Psoas muscle (tissue), 7 donors: ENCODE measurements at regions not wholly inside any gene's neighbourhood (a gene's known extent, or its start where the extent isn't known, plus 50 kb on each side); places are given as distances from the start of the nearest gene placed in this dataset.

Experiments used
- ATAC-seq, 4 donors: fragments of 200-7000 bp; cut with Tn5 transposase; one replicate each; pipeline ENCODE4 v1.9.1; 2020; ENCODE audit warnings: moderate library complexity in 3 of 4, mild to moderate bottlenecking in 2 of 4
- DNase-seq, 2 donors: peaks; one replicate each; pipeline ENCODE4 v3.0.0-alpha.2; 2020
- H3K27ac ChIP-seq: fragments of 200-600 bp; one replicate; pipeline ENCODE4 v1.8.0; 2022
- H3K27me3 ChIP-seq, 3 donors: fragments of 200-600 bp in 1 of 3; one replicate each; pipeline versions ENCODE4 v1.6.1 to v1.8.0; 2013 to 2022; ENCODE audit warnings: low read length in 2 of 3, mild to moderate bottlenecking in 2 of 3, moderate library complexity in 1 of 3; ENCODE audit not compliant: insufficient read depth in 3 of 3
- H3K36me3 ChIP-seq, 2 donors: fragments of 200-600 bp in 1 of 2; one replicate each; pipeline versions ENCODE4 v1.6.1 to v1.8.0; 2013 to 2022; ENCODE audit warnings: low read depth in 1 of 2, mild to moderate bottlenecking in 1 of 2, moderate library complexity in 1 of 2; ENCODE audit not compliant: insufficient read depth in 1 of 2
- H3K4me1 ChIP-seq: fragments of 200-600 bp; one replicate; pipeline ENCODE4 v1.8.0; 2022
- H3K4me3 ChIP-seq: fragments of 200-600 bp; one replicate; pipeline ENCODE4 v1.8.0; 2022; ENCODE audit warnings: mild to moderate bottlenecking
- H3K9me3 ChIP-seq: fragments of 200-600 bp; one replicate; pipeline ENCODE4 v1.8.0; 2022
- WGBS, 3 donors: extraction: QIAGEN DNeasy Blood & Tissue Kit; methylation state at CpG; one replicate each; pipeline versions ENCODE4 v1.1.6 to v1.1.7; 2013; 5-methylcytosine and 5-hydroxymethylcytosine counted together
- intact Hi-C, 2 donors: fragments of 100-400 bp; cut with DNase I; formaldehyde crosslinking; loops; one replicate each; pipeline versions ENCODE4 v1.11.0 to v1.14.2; 2022
- TF ChIP-seq, protein P1 (sequence below): fragments of 200-600 bp; IDR thresholded peaks from one replicate; pipeline ENCODE4 v1.8.0; 2022; ENCODE audit warnings: antibody characterized with exemption
- donor health status: healthy with polysubstance abuse.
- donor health status: DM: no; HTN: no; CAD: no; lungs with moderate emphysema.
- donor health status: Bipolar disorder and iron deficiency.
- donor health status: healthy.
- donor health status: DM: yes; HTN: yes; CAD: no.
- donor health status: DM: no; HTN: no; CAD: no.
- donor health status: DM: yes; HTN: yes; CAD: no.

DNA sequence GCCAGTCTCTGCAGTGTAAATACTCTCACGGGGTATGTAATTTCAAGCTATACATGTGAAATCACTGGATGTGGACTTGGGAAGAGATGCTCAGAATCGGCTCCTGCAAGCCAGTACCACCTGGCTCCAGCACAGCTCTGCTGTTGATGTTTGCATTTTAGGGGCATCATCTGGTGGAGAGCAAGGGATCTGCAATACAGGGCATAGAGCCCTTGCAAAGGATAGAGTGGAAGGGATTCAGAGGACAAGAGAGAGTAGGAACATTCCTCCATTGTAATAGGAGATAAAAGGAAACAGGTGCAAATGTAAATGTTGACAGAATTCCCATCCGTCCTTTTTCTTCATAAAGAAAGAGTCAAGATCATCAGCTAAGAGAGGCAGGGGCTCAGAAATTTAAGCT lies 184.1 kb downstream of the PMP22 start:
- intact Hi-C loops, result no loop called here
- WGBS, 3 donors, result 54 to 58% (median 57%) methylated on average over 3 of the region's 3 CpGs
- Histone ChIP-seq H3K36me3 (no peaks in the 10 kb centered on the region), H3K4me1 (no peaks in the 10 kb centered on the region), H3K27me3 (peaks cover 0 to 7% (median 0%) of the 10 kb centered on the region in 3 donors), H3K27ac (no peak overlapping the region), H3K4me3 (no peak overlapping the region), H3K9me3 (no peaks in the 10 kb centered on the region)
- DNase-seq (no peak), ATAC-seq (no peak)
- TF ChIP-seq, protein P1, sequence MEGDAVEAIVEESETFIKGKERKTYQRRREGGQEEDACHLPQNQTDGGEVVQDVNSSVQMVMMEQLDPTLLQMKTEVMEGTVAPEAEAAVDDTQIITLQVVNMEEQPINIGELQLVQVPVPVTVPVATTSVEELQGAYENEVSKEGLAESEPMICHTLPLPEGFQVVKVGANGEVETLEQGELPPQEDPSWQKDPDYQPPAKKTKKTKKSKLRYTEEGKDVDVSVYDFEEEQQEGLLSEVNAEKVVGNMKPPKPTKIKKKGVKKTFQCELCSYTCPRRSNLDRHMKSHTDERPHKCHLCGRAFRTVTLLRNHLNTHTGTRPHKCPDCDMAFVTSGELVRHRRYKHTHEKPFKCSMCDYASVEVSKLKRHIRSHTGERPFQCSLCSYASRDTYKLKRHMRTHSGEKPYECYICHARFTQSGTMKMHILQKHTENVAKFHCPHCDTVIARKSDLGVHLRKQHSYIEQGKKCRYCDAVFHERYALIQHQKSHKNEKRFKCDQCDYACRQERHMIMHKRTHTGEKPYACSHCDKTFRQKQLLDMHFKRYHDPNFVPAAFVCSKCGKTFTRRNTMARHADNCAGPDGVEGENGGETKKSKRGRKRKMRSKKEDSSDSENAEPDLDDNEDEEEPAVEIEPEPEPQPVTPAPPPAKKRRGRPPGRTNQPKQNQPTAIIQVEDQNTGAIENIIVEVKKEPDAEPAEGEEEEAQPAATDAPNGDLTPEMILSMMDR, result no peak

DNA sequence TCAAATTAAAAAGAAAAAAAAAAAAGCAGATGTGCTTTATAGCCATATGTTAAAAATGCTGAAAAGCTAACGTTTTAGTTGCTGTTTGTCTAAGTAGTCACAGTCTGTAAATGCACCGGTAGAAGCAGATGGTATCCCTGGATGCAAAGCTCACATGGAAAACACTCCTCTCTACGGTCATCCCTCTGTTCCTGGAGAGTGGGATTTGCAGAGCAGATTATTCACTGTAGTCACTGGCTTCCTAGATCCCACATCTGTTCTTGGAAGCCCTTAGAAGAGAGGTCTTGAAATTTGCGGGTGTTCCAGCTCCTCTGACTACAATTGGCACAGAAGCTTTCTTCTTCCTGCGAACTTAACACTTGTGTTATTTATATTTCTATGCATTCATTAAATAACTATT lies 186.6 kb downstream of the PMP22 start:
- Histone ChIP-seq H3K27ac (no peak overlapping the region), H3K9me3 (no peaks in the 10 kb centered on the region), H3K4me3 (no peak overlapping the region), H3K27me3 (peaks cover 0 to 4% (median 0%) of the 10 kb centered on the region in 3 donors), H3K36me3 (no peaks in the 10 kb centered on the region), H3K4me1 (no peaks in the 10 kb centered on the region)
- no peak for DNase-seq
- intact Hi-C loops, result no loop called here
- 32 to 43% (median 37%) methylated on average over 5 of the region's 5 CpGs for WGBS, 3 donors
- no peak for ATAC-seq
- TF ChIP-seq, protein P1, result no peak

DNA sequence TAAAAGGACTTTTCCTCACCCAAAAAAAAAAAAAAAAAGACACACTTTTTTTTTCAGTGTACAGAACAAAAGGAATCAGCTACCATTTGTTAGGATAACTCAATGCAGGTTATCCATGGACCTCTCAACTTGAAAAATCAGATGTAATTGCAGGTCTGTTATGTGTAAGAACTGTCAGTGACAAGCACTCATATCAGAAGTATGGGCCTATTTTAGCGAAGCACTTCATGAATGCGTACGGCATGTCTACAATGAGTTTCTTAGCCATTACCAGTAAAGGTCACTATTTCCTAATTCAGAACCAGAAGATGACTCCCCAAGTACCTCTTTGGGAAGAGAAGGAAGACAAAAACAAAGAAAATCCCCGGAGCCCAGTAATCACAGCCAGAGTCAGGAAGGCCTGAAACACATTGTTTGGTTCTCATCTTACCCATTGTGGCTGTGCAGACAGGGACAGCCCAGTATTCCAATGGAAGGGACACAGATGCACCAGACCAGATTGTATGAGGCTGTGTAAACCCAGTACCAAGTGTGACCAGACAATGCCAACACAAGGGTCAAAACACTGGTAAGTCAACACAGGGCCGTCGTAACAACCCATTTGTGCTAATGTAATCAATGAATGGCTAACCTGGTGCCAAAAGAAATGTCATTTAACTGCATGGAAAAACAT lies 188.0 kb downstream of the PMP22 start:
- DNase-seq, result no peak
- intact Hi-C loops, result no loop called here
- WGBS, 3 donors, result 74 to 88% (median 75%) methylated on average over 6 of the region's 6 CpGs
- Histone ChIP-seq H3K4me3 (no peak overlapping the region), H3K36me3 (no peaks in the 10 kb centered on the region), H3K4me1 (no peaks in the 10 kb centered on the region), H3K9me3 (no peaks in the 10 kb centered on the region), H3K27ac (no peak overlapping the region), H3K27me3 (peaks cover 0 to 4% (median 0%) of the 10 kb centered on the region in 3 donors)
- TF ChIP-seq, protein P1, result no peak
- no peak for ATAC-seq

DNA sequence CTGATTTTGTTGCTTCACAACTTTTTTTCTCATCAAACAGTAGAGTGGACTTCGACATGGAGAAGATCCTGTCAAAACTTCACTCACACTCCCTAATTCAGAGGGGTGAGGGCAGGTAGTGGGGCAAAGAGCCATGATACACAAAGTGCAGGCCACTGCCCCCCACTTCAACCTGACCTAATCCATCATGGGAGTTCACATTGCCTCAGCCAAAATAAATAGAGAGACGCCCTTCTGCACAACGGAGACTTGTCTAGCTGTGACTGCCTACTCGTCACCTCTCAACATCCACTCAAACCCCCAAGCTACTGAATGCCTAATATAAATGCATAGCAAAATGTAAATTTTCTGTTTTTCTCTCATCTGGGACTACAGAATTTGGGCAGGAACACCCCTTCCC lies 213.2 kb downstream of the PMP22 start:
- ATAC-seq (no peak), DNase-seq (no peak)
- Histone ChIP-seq H3K27ac (no peak overlapping the region), H3K27me3 (peaks cover 0 to 6% (median 2%) of the 10 kb centered on the region in 3 donors), H3K9me3 (no peaks in the 10 kb centered on the region), H3K36me3 (no peaks in the 10 kb centered on the region), H3K4me1 (no peaks in the 10 kb centered on the region), H3K4me3 (no peak overlapping the region)
- intact Hi-C loops, result no loop called here
- TF ChIP-seq, protein P1, result no peak
- 55 to 67% (median 62%) methylated on average over 4 of the region's 4 CpGs for WGBS, 3 donors

DNA sequence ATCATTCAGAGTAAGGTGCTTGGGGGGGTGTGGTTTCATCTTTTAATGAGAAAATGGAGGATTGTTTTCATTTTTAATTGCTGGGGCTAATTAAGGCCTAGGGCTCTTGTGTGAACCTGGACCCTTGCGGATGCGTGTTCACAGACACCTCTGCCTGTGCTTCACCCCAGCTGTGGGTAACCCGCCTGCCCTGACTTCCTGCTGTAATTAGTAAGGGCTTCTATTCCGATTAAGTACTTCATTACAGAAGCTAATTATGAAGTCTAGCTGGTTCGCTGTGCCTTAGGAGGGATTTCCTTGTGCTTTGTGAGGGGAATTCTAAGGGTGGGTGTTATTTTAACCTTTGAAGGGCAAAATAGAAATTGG lies 215.3 kb downstream of the PMP22 start:
- ATAC-seq (no peak), DNase-seq (no peak)
- Histone ChIP-seq H3K27ac (no peak overlapping the region), H3K9me3 (no peaks in the 10 kb centered on the region), H3K27me3 (peaks cover 0 to 6% (median 2%) of the 10 kb centered on the region in 3 donors), H3K4me3 (no peak overlapping the region), H3K36me3 (no peaks in the 10 kb centered on the region), H3K4me1 (no peaks in the 10 kb centered on the region)
- 74 to 77% (median 76%) methylated on average over 5 of the region's 5 CpGs for WGBS, 3 donors
- TF ChIP-seq, protein P1, result no peak
- intact Hi-C loops, result no loop called here
